ENCODE measurements at regions not wholly inside any gene's neighbourhood (a gene's known extent, or its start where the extent isn't known, plus 50 kb on each side); places are given as distances from the start of the nearest gene placed in this dataset.

GRCh38 chr18:51754566-51754965, 557.1 kb upstream of the MEX3C start:
- no peak for DNase-seq

- DNase-seq = no peak
Measured at GRCh38 chr18:51757255-51757924, 559.9 kb upstream of the MEX3C start.

- DNase-seq = no peak
Measured at GRCh38 chr18:51762373-51762772, 564.9 kb upstream of the MEX3C start.

- no peak for DNase-seq
Measured at GRCh38 chr18:51765606-51766360, 568.3 kb upstream of the MEX3C start.

- no peak for DNase-seq
Measured at GRCh38 chr18:51767293-51767692, 569.8 kb upstream of the MEX3C start.

- no peak for DNase-seq
Measured at GRCh38 chr18:51778115-51778514, 561.9 kb upstream of the DCC start.

- DNase-seq = no peak
Measured at GRCh38 chr18:51789871-51790270, 550.1 kb upstream of the DCC start.

GRCh38 chr18:51801514-51801913, 538.5 kb upstream of the DCC start:
- DNase-seq = no peak

GRCh38 chr18:51802569-51803428, 537.2 kb upstream of the DCC start:
- DNase-seq = no peak

GRCh38 chr18:51807336-51807735, 532.7 kb upstream of the DCC start:
- DNase-seq = no peak

- DNase-seq = no peak
Measured at GRCh38 chr18:51811883-51812282, 528.1 kb upstream of the DCC start.

- no peak for DNase-seq
Measured at GRCh38 chr18:51813740-51814139, 526.3 kb upstream of the DCC start.

- no peak for DNase-seq
Measured at GRCh38 chr18:51821610-51822009, 518.4 kb upstream of the DCC start.

- DNase-seq = no peak
Measured at GRCh38 chr18:51824746-51825145, 515.3 kb upstream of the DCC start.

GRCh38 chr18:51833850-51834249, 506.1 kb upstream of the DCC start:
- no peak for DNase-seq

GRCh38 chr18:51848702-51849101, 491.3 kb upstream of the DCC start:
- DNase-seq = no peak

GRCh38 chr18:51852681-51853080, 487.3 kb upstream of the DCC start:
- DNase-seq = no peak

GRCh38 chr18:51857989-51858388, 482.0 kb upstream of the DCC start:
- no peak for DNase-seq

GRCh38 chr18:51861046-51861445, 479.0 kb upstream of the DCC start:
- DNase-seq = no peak

GRCh38 chr18:51862051-51862715, 477.8 kb upstream of the DCC start:
- DNase-seq = no peak

- DNase-seq = no peak
Measured at GRCh38 chr18:51864219-51864965, 475.6 kb upstream of the DCC start.

- no peak for DNase-seq
Measured at GRCh38 chr18:51865538-51865937, 474.5 kb upstream of the DCC start.

Measured in NCI-H526 treated with DMSO at 0.1 percent for 48 hours (cell line).